IMR-90 (cell line): ENCODE measurements at regions not wholly inside any gene's neighbourhood (a gene's known extent, or its start where the extent isn't known, plus 50 kb on each side); places are given as distances from the start of the nearest gene placed in this dataset.

Source experiments
- ATAC-seq: fragments of 200-7000 bp; cut with Tn5 transposase; 2 replicates; pipeline ENCODE4 v1.9.1; 2020; ENCODE audit warnings: low read depth, mild to moderate bottlenecking, moderate library complexity
- BruUV-seq: library from RNA; stranded (reverse); fragments of 400-500 nt; replicated peaks from 2 replicates; lab custom pipeline; 2021; lab: Mats Ljungman, UMichigan
- CTCF ChIA-PET: fragments of 300-600 bp; formaldehyde crosslinking; extraction: SDS; loops from one replicate; lab custom pipeline; 2021; ENCODE audit warnings: antibody characterized with exemption; lab: Yijun Ruan, JAX
- POLR2A ChIA-PET: fragments of 300-600 bp; sonication (Branson Sonifier 250); formaldehyde crosslinking; loops from one replicate; lab custom pipeline; 2022; ENCODE audit warnings: antibody characterized with exemption; ENCODE audit not compliant: unreplicated experiment; lab: Charles Lee
- DNase-seq: peaks from one replicate; pipeline ENCODE4 v3.0.0; 2013
- H2AFZ ChIP-seq: replicated peaks from 2 replicates; pipeline ENCODE3; 2013; ENCODE audit warnings: low read length, mild to moderate bottlenecking; ENCODE audit not compliant: poor library complexity
- H2AK5ac ChIP-seq: 2 replicates; pipeline ENCODE4 v1.6.1; 2013; ENCODE audit warnings: low read depth, low read length, inconsistent platforms
- H2AK9ac ChIP-seq: replicated peaks from 2 replicates; pipeline ENCODE3; 2013; ENCODE audit warnings: mild to moderate bottlenecking, low read depth, low read length, moderate library complexity; ENCODE audit not compliant: poor library complexity
- H2BK120ac ChIP-seq: 2 replicates; pipeline ENCODE4 v1.6.1; 2013; ENCODE audit warnings: low read depth, low read length, inconsistent platforms
- H2BK15ac ChIP-seq: 3 replicates; pipeline ENCODE4 v1.6.1; 2013; ENCODE audit warnings: low read depth, low read length, inconsistent platforms
- H2BK20ac ChIP-seq: 2 replicates; pipeline ENCODE4 v1.6.1; 2013; ENCODE audit warnings: low read depth, mild to moderate bottlenecking, inconsistent platforms, low read length, moderate library complexity
- H2BK5ac ChIP-seq: 2 replicates; pipeline ENCODE4 v1.6.1; 2013; ENCODE audit warnings: mild to moderate bottlenecking, low read depth, low read length, inconsistent platforms; ENCODE audit not compliant: poor library complexity, severe bottlenecking
- H3K14ac ChIP-seq: replicated peaks from 2 replicates; pipeline ENCODE4 v1.6.1; 2013; ENCODE audit warnings: low read depth, low read length, inconsistent platforms
- H3K18ac ChIP-seq: 2 replicates; pipeline ENCODE4 v1.6.1; 2013; ENCODE audit warnings: low read depth, low read length, control low read depth
- H3K23ac ChIP-seq: 2 replicates; pipeline ENCODE4 v1.6.1; 2013; ENCODE audit warnings: low read depth, low read length, inconsistent platforms
- H3K27ac ChIP-seq: 2 replicates; pipeline ENCODE4 v1.5.1; 2013; ENCODE audit warnings: mild to moderate bottlenecking, control low read depth, low read length; ENCODE audit not compliant: insufficient read depth
- H3K27me3 ChIP-seq: 2 replicates; pipeline ENCODE4 v1.6.1; 2013; ENCODE audit warnings: low read length; ENCODE audit not compliant: control insufficient read depth, insufficient read depth
- H3K36me3 ChIP-seq: 2 replicates; pipeline ENCODE4 v1.6.1; 2013; ENCODE audit warnings: low read length, mixed read lengths; ENCODE audit not compliant: control insufficient read depth, insufficient read depth
- H3K4ac ChIP-seq: 2 replicates; pipeline ENCODE4 v1.6.1; 2013; ENCODE audit warnings: low read depth, low read length, inconsistent platforms
- H3K4me1 ChIP-seq: 2 replicates; pipeline ENCODE4 v1.6.1; 2013; ENCODE audit warnings: low read length, mixed read lengths; ENCODE audit not compliant: control insufficient read depth, insufficient read depth
- H3K4me2 ChIP-seq: 2 replicates; pipeline ENCODE4 v1.6.1; 2013; ENCODE audit warnings: low read depth, mild to moderate bottlenecking, control low read depth, low read length, moderate library complexity
- H3K4me3 ChIP-seq: 2 replicates; pipeline ENCODE4 v1.5.1; 2013; ENCODE audit warnings: low read depth, mild to moderate bottlenecking, control low read depth, low read length, moderate library complexity; ENCODE audit not compliant: insufficient read depth
- H3K56ac ChIP-seq: 2 replicates; pipeline ENCODE4 v1.6.1; 2013; ENCODE audit warnings: low read length, inconsistent platforms; ENCODE audit not compliant: insufficient read depth; ENCODE audit errors: extremely low read depth
- H3K79me1 ChIP-seq, 2 experiments: 2 replicates each; pipeline ENCODE4 v1.6.1; 2013; ENCODE audit warnings: low read length in 2 of 2, inconsistent platforms in 1 of 2, low read depth in 1 of 2
- H3K9ac ChIP-seq: 2 replicates; pipeline ENCODE4 v1.6.1; 2013; ENCODE audit warnings: low read depth, low read length, control low read depth
- H3K9me1 ChIP-seq: 2 replicates; pipeline ENCODE4 v1.6.1; 2013; ENCODE audit warnings: low read length, inconsistent platforms; ENCODE audit not compliant: insufficient read depth
- H3K9me3 ChIP-seq: 2 replicates; pipeline ENCODE4 v1.6.1; 2013; ENCODE audit warnings: low read length; ENCODE audit not compliant: control insufficient read depth, insufficient read depth
- H4K20me1 ChIP-seq: 2 replicates; pipeline ENCODE4 v1.6.1; 2013; ENCODE audit warnings: low read length, inconsistent platforms; ENCODE audit not compliant: insufficient read depth
- H4K5ac ChIP-seq: 2 replicates; pipeline ENCODE4 v1.6.1; 2013; ENCODE audit warnings: mild to moderate bottlenecking, low read depth, low read length, control low read depth
- H4K8ac ChIP-seq, 2 experiments: 2 replicates each; pipeline ENCODE4 v1.6.1; 2013; ENCODE audit warnings: low read depth in 2 of 2, low read length in 2 of 2, control low read depth in 1 of 2, inconsistent platforms in 1 of 2
- H4K91ac ChIP-seq: 2 replicates; pipeline ENCODE4 v1.6.1; 2013; ENCODE audit warnings: low read depth, low read length, inconsistent platforms; ENCODE audit not compliant: insufficient read depth
- BHLHE40 ChIP-seq: fragments of 150-350 bp; IDR thresholded peaks from 2 replicates; pipeline ENCODE4 v1.6.1; 2016; ENCODE audit warnings: mild to moderate bottlenecking, low read depth, low read length
- CEBPB ChIP-seq: IDR thresholded peaks from 2 replicates; pipeline ENCODE4 v1.6.1; 2012; ENCODE audit warnings: low read depth, low read length, improper control_type of control experiment
- CHD1 ChIP-seq: IDR thresholded peaks from 2 replicates; pipeline ENCODE4 v1.6.1; 2012; ENCODE audit warnings: low read depth, low read length, improper control_type of control experiment
- CTCF ChIP-seq: conservative IDR thresholded peaks from 2 replicates; pipeline ENCODE4 v1.5.1; 2012; ENCODE audit warnings: mild to moderate bottlenecking, low read depth, low read length, improper control_type of control experiment
- ELK1 ChIP-seq: fragments of 150-350 bp; IDR thresholded peaks from 2 replicates; pipeline ENCODE4 v1.6.1; 2016; ENCODE audit warnings: low read depth, mild to moderate bottlenecking, low read length, moderate library complexity, borderline replicate concordance
- FOS ChIP-seq: fragments of 150-350 bp; IDR thresholded peaks from 2 replicates; pipeline ENCODE4 v1.6.1; 2016; ENCODE audit warnings: low read depth, low read length
- MAFK ChIP-seq: IDR thresholded peaks from 2 replicates; pipeline ENCODE4 v1.6.1; 2012; ENCODE audit warnings: low read depth, low read length, improper control_type of control experiment
- MAZ ChIP-seq: IDR thresholded peaks from 2 replicates; pipeline ENCODE4 v1.6.1; 2012; ENCODE audit warnings: low read depth, mild to moderate bottlenecking, low read length, improper control_type of control experiment, moderate library complexity, borderline replicate concordance
- MXI1 ChIP-seq: IDR thresholded peaks from 2 replicates; pipeline ENCODE4 v1.6.1; 2012; ENCODE audit warnings: low read depth, mild to moderate bottlenecking, low read length, moderate library complexity, borderline replicate concordance
- NFE2L2 ChIP-seq: fragments of 150-350 bp; IDR thresholded peaks from 2 replicates; pipeline ENCODE4 v1.6.1; 2016; ENCODE audit warnings: low read depth, mild to moderate bottlenecking, low read length
- POLR2A ChIP-seq: IDR thresholded peaks from 2 replicates; pipeline ENCODE4 v1.6.1; 2012; ENCODE audit warnings: mild to moderate bottlenecking, low read depth, low read length
- RAD21 ChIP-seq: IDR thresholded peaks from 2 replicates; pipeline ENCODE4 v1.6.1; 2012; ENCODE audit warnings: low read length, improper control_type of control experiment
- RCOR1 ChIP-seq: IDR thresholded peaks from 2 replicates; pipeline ENCODE4 v1.6.1; 2012; ENCODE audit warnings: mild to moderate bottlenecking, low read length, improper control_type of control experiment; ENCODE audit not compliant: insufficient replicate concordance
- RFX5 ChIP-seq: IDR thresholded peaks from 2 replicates; pipeline ENCODE4 v1.8.0; 2012; ENCODE audit warnings: low read depth, mild to moderate bottlenecking, low read length, moderate library complexity
- SMC3 ChIP-seq: fragments of 150-350 bp; IDR thresholded peaks from 2 replicates; pipeline ENCODE4 v1.6.1; 2016; ENCODE audit warnings: low read depth, mild to moderate bottlenecking, antibody characterized with exemption, low read length, moderate library complexity
- USF2 ChIP-seq: fragments of 150-350 bp; IDR thresholded peaks from 2 replicates; pipeline ENCODE4 v1.6.1; 2017; ENCODE audit warnings: mild to moderate bottlenecking, antibody characterized with exemption, low read length, low read depth
- dilution Hi-C: fragments of 300-500 bp; cut with HindIII; formaldehyde crosslinking; loops from one replicate; pipeline ENCODE4 v1.14.3; 2018; ENCODE audit warnings: low sequenced_read_pairs; ENCODE audit not compliant: unreplicated experiment
- in situ Hi-C: fragments of 300-500 bp; cut with MboI; formaldehyde crosslinking; loops from 3 replicates; pipeline ENCODE4 v1.14.3; 2019; ENCODE audit warnings: low sequenced_read_pairs, inconsistent platforms, mixed read lengths
- intact Hi-C: fragments of 100-400 bp; cut with micrococcal nuclease; formaldehyde crosslinking; loops from 2 replicates; pipeline ENCODE4 v1.10.0; 2022

- ChIA-PET POLR2A (no interaction called here), CTCF (no interaction called here)
- intact Hi-C loops (no loop called here), dilution Hi-C loops (no loop called here), in situ Hi-C loops (no loop called here)
- H2BK20ac ChIP-seq = no peak overlapping the region
- H3K27me3 ChIP-seq = no peaks in the 10 kb centered on the region
- H3K18ac ChIP-seq = no peak overlapping the region
- H2AK9ac ChIP-seq = no peak overlapping the region
- no peak overlapping the region for H3K4me3 ChIP-seq
- no peaks in the 10 kb centered on the region for H3K9me1 ChIP-seq
- H2AFZ ChIP-seq = no peak overlapping the region
- no peaks in the 10 kb centered on the region for H3K36me3 ChIP-seq
- no peak overlapping the region for H3K56ac ChIP-seq
- BruUV-seq = no TSS peak
- no peaks in the 10 kb centered on the region for H3K79me1 ChIP-seq
- H3K9ac ChIP-seq = no peak overlapping the region
- H3K4ac ChIP-seq = no peak overlapping the region
- H4K20me1 ChIP-seq = no peaks in the 10 kb centered on the region
- H4K91ac ChIP-seq = no peak overlapping the region
- H2BK120ac ChIP-seq = no peak overlapping the region
- TF ChIP-seq BHLHE40 (no peak), MXI1 (no peak), SMC3 (no peak), CTCF (no peak), RFX5 (no peak), CHD1 (no peak), MAFK (no peak), POLR2A (no peak), FOS (no peak), USF2 (no peak), CEBPB (no peak), MAZ (no peak), RCOR1 (no peak), NFE2L2 (no peak), ELK1 (no peak), RAD21 (no peak)
- H3K23ac ChIP-seq = no peak overlapping the region
- H2BK5ac ChIP-seq = no peak overlapping the region
- no peak overlapping the region for H3K14ac ChIP-seq
- H2BK15ac ChIP-seq = no peak overlapping the region
- H4K8ac ChIP-seq = no peak overlapping the region
- H3K27ac ChIP-seq = no peak overlapping the region
- DNase-seq (no peak), ATAC-seq (no peak)
- no peaks in the 10 kb centered on the region for H3K4me1 ChIP-seq
- no peak overlapping the region for H4K5ac ChIP-seq
- no peak overlapping the region for H3K4me2 ChIP-seq
- H2AK5ac ChIP-seq = no peak overlapping the region
- H3K9me3 ChIP-seq = no peaks in the 10 kb centered on the region
These were observed 458.3 kb upstream of the ARRDC3 start for GRCh38 chr5:91841423-91841822.
